GM19035 (cell line): ENCODE measurements at regions not wholly inside any gene's neighbourhood (a gene's known extent, or its start where the extent isn't known, plus 50 kb on each side); places are given as distances from the start of the nearest gene placed in this dataset.

ENCODE experiments used
- ATAC-seq: cut with Tn5 transposase; IDR thresholded peaks from one replicate; pipeline ENCODE4 v1.9.1; 2021; ENCODE audit not compliant: unreplicated experiment

DNA sequence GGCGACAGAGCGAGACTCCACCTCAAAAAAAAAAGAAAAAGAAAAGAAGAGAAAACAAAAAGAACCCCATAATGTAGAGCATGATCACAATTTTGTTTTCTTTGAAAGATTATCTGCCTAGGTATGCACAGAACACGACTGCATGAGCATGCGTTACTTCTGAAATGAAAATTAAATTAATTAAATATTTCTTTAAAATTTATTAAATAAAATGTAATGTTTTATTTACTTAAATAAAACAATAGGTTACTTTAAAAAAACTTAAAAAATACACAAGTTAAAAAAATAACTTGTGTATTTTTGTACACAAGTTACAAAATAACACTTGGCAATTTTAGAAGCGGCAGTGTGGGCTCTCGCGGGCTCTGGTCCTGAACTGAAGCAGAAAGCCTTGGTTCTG is 107.8 kb downstream of the TFAP2A start:
- no peak for ATAC-seq

DNA sequence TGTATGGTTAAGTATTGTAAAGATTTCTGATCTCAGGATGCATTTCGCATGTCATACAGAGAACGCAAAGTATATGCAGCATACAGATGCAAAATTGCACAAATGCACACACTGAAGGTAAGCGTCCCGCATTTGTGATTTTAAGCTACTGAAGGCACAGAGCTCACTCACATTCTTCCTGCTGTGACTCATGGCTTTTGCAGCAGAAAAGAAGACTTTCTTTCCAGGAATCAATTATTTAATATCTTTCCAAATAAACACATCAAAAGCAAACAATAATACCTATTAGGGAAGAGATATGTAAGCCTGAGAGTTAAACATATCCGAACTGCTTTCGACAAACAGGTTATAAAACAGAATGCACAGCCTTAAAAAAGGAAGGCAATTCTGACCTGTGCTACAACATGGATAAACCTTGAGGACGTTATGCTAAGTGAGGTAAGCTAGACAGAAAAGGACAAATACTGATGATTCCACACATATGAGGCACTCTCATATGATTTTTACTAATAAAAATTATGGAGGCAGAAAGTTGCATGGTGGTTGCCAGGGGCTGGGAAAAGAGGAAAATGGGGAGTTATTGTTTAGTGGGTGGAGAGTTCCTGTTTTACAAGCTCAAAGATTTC is 109.0 kb downstream of the TFAP2A start:
- ATAC-seq = no peak

DNA sequence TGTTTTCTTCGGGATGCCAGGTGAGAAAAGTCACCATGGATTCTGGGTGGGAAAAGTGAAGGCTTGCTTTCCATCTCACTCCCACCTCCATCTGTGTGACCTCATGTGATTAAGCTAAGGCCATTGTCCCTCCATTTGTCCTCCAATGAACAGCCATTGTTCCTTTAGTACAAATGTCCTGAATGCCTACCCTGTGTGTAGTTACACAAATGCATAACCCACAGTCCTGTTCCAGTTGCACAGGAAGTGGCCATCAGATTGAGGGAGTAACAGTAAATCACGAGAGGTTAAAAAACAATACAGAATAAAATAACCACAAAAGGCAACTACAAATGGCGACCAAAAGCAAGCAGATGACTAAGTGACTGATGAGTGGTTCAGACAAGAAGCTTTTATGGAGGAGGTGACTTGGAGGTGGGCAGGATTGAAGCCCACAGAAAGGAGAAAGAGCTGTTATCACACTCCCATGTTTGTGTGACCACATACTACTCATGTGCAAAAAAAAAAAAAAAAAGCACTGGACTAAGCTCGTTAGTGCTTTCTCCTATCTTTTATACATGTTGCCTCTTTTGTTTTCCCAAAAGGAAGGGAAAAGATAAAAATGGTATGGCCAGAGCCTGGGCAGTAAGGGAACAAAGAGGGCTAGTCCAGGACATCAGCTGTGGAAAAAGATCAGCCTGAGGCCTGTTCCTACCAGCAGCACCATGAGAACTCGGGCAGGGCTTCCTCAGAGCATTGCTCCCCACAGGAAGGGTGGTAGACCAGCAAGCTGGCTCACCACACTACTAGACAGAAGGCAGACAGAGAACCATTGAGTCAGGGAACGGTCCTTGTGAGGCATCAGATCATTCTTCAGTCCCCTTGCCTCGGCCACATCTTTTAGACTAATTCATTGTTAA is 111.0 kb downstream of the TFAP2A start:
- ATAC-seq = no peak

- no peak for ATAC-seq
These were observed 112.2 kb downstream of the TFAP2A start for GRCh38 chr6:10302566-10303235.

DNA sequence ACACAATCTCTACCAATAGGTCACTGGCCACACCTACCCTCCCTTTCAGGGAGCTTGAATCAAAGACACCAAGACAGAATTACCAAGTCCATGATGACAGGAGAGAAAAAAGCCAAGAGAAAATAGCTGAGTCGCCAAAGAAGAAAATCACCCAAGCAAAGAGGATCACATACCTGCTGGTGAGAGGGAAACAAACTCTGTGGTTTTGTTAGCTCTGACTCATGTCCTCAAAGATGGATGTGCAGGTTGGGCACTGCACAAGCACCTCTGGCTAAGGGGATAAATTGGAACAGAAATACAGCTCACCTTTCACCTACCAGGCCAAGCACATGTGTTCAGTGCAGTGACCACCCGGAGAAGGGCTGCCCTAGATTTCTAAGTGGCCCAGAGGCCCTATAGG is 114.8 kb downstream of the TFAP2A start:
- ATAC-seq = no peak

DNA sequence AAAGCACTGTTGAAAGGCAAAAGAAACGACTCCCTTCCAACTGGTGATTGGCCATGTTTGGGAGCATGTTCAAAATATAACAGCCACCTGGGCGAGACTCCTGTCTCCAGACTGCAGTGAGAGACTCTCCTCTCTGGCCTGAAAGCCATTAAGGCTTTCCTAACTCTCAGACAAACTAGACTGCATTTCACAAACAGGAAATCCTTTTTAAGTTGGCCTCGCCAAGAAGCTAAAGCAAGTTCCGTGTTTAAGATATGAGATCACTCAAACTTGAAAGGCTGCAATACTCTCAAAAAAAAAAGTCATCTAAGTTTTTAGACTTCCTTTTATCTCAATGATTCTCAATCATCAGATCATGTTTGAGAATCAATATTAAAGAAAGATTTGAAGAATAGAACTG is 117.0 kb downstream of the TFAP2A start:
- ATAC-seq = no peak

- ATAC-seq = no peak
These were observed 136.1 kb downstream of the TFAP2A start for GRCh38 chr6:10278746-10279145.

GRCh38 chr6:10276660-10277287 is 138.1 kb downstream of the TFAP2A start:
- ATAC-seq = no peak

- ATAC-seq = no peak
These were observed 138.8 kb downstream of the TFAP2A start for GRCh38 chr6:10276106-10276505.

- no peak for ATAC-seq
These were observed 142.3 kb downstream of the TFAP2A start for GRCh38 chr6:10272591-10272990.

GRCh38 chr6:10271982-10272381 is 142.9 kb downstream of the TFAP2A start:
- no peak for ATAC-seq

DNA sequence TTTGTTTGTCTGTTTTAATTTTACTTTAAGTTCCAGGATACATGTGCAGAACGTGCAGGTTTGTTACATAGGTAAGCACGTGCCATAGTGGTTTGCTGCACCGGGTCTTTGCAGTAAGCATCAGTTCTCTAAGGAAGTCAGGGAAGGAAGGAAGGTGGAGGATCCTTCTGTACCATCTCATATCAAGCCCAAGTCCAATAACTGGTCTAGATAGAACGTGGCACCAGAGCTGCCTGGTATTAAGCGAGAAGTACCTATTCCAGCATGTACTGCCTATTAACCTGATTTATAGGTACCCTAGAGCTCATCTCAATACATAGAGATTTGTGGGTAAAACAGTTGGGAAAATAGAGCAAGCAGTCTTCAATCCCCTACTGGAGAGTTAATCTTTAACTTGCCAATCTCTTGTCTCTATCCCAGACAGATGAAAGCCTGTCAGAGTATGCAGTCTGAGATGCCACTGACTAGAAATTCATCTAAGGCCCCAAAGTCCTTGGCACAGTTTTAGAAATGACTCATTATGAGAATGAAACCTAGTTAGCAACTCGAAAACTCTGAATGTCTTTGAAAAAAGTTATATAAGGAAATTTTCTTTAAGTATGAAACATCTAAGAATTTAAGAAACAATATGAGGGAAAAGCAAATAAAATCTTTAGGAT is 144.9 kb downstream of the TFAP2A start:
- ATAC-seq = no peak

DNA sequence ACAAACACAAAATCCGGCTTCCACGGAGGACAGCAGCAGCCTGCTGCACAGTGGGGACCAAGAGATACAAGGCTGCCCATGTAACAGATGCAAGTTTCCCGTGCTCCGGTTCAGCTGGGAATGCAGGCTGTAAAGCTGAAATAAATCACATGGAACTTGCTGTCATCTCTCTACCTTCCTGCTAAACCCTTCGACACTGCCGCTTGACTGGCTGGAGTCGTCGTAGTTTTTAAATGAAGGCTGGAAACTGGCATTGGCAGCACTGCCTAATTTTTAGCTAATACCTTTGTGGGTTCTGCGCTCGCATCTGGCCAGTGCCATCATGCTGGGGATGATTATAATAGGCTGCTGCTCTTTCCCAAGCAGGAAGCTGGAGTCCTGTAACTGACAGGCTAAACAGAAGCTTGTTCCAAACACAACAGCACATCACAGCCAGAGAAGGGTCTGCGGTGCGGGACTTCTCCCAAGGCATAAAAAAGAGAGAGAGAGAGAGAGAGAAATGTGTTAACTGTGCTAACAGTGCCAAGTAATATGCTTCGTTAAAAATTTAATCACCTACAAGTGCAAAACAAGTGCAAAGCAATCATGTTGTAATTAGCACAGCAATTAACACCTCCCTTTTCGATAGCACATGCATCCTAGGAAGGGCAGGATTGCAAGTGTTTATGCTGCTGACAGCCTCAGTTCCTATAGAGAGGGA is 146.1 kb downstream of the TFAP2A start:
- ATAC-seq = no peak

- ATAC-seq = no peak
These were observed 146.8 kb downstream of the TFAP2A start for GRCh38 chr6:10268111-10268510.

DNA sequence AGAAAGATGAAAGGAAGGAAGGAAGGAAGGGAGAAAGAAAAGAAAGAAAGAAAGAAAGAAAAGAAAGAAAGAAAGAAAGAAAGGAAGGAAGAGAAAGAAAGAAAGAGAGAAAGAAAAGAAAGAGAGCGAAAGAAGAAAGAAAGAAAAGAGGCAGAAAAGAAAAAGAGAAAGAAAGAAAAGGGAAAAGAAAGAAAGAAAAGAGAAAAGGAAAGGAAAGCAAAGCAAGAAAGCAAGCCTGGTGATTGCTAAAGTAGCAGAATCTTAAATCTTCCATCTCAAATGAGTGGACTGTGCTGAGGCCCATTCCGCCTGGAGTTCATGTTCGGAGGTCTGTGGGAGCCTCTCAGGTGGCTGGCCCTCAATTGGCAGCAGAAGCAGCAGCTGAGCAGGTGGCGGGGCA is 148.4 kb downstream of the TFAP2A start:
- ATAC-seq = no peak

- no peak for ATAC-seq
These were observed 148.8 kb downstream of the TFAP2A start for GRCh38 chr6:10266061-10266460.

- no peak for ATAC-seq
These were observed 152.4 kb downstream of the TFAP2A start for GRCh38 chr6:10262505-10262904.

DNA sequence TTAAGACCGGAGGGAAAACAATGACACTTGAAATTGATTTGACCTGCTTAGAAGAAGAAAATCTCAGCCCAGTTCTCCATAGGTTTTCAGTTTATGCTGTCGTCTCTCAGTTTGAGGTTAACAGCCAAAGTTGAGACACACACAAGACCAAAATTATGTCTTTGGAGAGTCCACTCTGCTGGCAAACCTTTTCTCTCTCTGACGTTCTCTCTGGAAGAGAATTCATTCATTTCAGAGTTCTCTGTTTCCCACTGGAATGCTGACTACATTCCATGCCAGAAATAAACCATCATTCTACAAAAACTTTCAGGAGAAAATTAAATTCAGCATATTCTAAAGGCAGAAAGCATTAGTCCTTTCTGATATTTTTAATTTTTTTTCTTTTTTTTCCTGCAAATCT is 155.2 kb downstream of the TFAP2A start:
- ATAC-seq = no peak

DNA sequence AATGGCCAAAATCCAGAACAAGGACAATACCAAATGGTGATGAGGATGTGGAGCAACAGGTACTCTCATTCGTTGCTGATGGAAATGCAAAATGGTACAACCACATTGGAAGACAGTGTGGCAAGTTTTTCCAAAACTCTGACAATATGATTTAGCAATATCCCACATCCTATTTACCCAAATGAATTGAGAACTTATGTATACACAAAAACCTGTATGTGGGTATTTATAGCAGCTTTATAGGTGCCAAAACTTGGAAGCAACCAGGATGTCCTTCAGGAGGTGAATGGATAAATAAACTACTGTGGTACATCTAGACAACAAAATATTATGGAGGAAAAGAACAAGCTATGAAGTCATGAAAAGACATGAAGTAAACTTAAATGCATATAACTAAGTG is 156.5 kb downstream of the TFAP2A start:
- ATAC-seq = no peak

DNA sequence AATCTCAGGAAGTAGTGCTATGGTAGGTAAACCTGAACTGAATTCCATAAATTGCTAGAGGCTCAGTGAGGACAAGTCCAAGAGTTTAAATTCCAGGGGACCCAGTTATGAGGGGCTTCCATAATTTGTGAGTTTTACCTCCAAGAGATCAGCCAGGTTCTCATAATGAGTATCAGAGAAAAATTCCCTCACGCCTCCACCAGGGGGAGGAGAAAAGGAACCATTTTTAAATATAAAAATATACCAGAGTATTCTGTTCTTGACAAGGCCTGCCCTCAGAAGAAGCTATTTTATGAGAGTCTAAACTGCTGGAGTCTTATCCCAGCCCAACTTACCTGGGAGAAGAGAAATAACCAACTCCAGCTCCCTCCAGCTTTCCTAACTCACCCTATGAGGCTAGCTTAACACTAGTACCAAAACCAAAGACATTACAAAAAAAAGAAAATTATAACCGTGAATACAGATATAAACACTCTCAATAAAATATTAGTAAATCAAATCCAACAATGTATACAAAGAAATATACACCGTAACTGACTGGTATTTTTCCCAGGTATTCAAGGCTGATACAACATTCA is 158.7 kb downstream of the TFAP2A start:
- ATAC-seq = peak; percentile 53
